ENCODE measurements at regions not wholly inside any gene's neighbourhood (a gene's known extent, or its start where the extent isn't known, plus 50 kb on each side); places are given as distances from the start of the nearest gene placed in this dataset.

DNA sequence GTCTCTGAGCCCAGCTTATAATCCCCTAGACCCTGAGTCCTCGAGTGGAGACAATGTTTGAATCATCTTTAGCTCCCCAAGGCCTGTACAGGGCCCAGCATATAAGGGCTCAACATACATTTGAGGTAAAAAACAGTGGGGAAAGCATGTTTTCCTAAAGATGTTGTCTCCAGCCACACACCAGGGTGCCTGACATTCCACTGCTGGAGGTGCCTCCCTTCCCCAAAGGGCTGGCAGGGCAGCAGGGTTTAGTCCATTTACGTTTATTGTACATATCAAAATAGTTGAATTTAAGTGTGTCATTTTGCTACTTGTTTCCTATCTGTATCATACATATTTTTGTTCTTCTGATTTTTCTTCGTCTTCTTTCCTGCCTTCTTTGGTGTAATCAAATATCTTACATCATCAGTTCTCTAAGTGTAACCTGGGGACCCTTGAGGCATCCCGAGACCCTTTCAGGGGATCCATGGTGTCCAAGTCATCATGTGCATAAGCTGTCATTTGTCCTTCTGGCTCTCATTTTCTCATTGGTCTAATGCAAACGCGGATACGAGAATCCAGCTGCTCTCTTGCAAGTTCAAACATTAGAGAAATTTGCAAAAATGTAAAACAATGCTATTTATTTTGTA is 101.6 kb downstream of the PDGFA start:
- Histone ChIP-seq H2AFZ (ENCODE audit: low read depth, low read length) (no peak overlapping the region), H3K4me1 (ENCODE audit: insufficient read depth, low read length) (no peaks in the 10 kb centered on the region), H3K9ac (ENCODE audit: low read depth, low read length) (no peak overlapping the region), H3K27me3 (ENCODE audit: insufficient read depth, low read length, poor library complexity) (no peaks in the 10 kb centered on the region), H3K36me3 (ENCODE audit: insufficient read depth, low read length) (no peaks in the 10 kb centered on the region), H3K79me2 (ENCODE audit: insufficient read depth, low read length) (no peaks in the 10 kb centered on the region), H4K20me1 (ENCODE audit: insufficient read depth, low read length) (no peaks in the 10 kb centered on the region), H3K27ac (ENCODE audit: low read length) (no peak overlapping the region), H3K9me3 (ENCODE audit: insufficient read depth, low read length, severe bottlenecking) (peaks cover 18% of the 10 kb centered on the region), H3K4me2 (ENCODE audit: insufficient read depth, low read length) (no peak overlapping the region), H3K4me3 (ENCODE audit: low read depth in 1 of 2, low read length in 2 of 2) (no peak overlapping the region)
- TF ChIP-seq, protein P1, sequence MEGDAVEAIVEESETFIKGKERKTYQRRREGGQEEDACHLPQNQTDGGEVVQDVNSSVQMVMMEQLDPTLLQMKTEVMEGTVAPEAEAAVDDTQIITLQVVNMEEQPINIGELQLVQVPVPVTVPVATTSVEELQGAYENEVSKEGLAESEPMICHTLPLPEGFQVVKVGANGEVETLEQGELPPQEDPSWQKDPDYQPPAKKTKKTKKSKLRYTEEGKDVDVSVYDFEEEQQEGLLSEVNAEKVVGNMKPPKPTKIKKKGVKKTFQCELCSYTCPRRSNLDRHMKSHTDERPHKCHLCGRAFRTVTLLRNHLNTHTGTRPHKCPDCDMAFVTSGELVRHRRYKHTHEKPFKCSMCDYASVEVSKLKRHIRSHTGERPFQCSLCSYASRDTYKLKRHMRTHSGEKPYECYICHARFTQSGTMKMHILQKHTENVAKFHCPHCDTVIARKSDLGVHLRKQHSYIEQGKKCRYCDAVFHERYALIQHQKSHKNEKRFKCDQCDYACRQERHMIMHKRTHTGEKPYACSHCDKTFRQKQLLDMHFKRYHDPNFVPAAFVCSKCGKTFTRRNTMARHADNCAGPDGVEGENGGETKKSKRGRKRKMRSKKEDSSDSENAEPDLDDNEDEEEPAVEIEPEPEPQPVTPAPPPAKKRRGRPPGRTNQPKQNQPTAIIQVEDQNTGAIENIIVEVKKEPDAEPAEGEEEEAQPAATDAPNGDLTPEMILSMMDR (IDR thresholded peaks at IDR 0.05; ENCODE audit: borderline replicate concordance, extremely low read depth, low read length, poor library complexity, severe bottlenecking): no peak
- no peak for TF ChIP-seq EZH2 (IDR thresholded peaks at IDR 0.05; ENCODE audit: borderline replicate concordance, low read depth, low read length, severe bottlenecking)
- ATAC-seq (ENCODE audit: insufficient read depth, low read depth) (no peak), DNase-seq (no peak)

DNA sequence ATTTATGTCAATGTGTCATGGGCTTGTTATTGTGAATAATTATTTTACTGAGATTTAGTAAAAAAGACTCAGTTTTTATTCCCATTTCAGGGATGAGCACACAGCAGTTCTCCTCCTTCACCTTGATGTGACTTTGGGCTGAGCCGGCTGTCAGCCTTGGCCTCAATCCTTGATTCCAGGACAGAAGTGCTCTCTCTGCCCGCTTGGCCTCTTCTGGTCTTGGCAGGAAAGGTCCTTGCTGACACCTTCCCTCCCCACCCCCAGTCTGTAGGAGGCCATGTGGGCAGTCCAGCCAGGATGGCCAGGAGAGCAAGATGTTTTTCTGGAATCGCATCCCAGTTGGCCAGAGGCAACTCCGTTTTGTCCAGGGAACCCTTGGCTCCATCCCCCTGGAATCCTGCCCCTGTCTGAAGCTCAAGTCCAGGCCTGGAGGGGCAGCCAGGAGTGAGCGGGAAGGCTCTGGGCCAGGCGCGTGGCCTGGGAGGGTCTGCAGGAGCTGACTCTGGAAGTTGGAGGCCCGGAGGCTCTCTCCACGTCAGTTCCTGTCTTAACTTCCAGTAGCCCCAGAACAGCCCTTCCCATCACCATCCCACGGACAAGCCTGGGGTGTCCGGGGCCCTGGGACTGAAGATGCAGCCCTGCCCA is 100.9 kb downstream of the PDGFA start:
- Histone ChIP-seq H3K27ac (ENCODE audit: low read length) (no peak overlapping the region), H3K36me3 (ENCODE audit: insufficient read depth, low read length) (no peaks in the 10 kb centered on the region), H4K20me1 (ENCODE audit: insufficient read depth, low read length) (no peaks in the 10 kb centered on the region), H2AFZ (ENCODE audit: low read depth, low read length) (no peak overlapping the region), H3K4me1 (ENCODE audit: insufficient read depth, low read length) (no peaks in the 10 kb centered on the region), H3K4me3 (ENCODE audit: low read depth in 1 of 2, low read length in 2 of 2) (no peak overlapping the region), H3K9ac (ENCODE audit: low read depth, low read length) (no peak overlapping the region), H3K79me2 (ENCODE audit: insufficient read depth, low read length) (no peaks in the 10 kb centered on the region), H3K9me3 (ENCODE audit: insufficient read depth, low read length, severe bottlenecking) (peaks cover 18% of the 10 kb centered on the region), H3K27me3 (ENCODE audit: insufficient read depth, low read length, poor library complexity) (no peaks in the 10 kb centered on the region), H3K4me2 (ENCODE audit: insufficient read depth, low read length) (no peak overlapping the region)
- TF ChIP-seq, protein P1 (IDR thresholded peaks at IDR 0.05; ENCODE audit: borderline replicate concordance, extremely low read depth, low read length, poor library complexity, severe bottlenecking): no peak
- TF ChIP-seq EZH2 (IDR thresholded peaks at IDR 0.05; ENCODE audit: borderline replicate concordance, low read depth, low read length, severe bottlenecking): no peak
- ATAC-seq (ENCODE audit: insufficient read depth, low read depth) (no peak), DNase-seq (no peak)

DNA sequence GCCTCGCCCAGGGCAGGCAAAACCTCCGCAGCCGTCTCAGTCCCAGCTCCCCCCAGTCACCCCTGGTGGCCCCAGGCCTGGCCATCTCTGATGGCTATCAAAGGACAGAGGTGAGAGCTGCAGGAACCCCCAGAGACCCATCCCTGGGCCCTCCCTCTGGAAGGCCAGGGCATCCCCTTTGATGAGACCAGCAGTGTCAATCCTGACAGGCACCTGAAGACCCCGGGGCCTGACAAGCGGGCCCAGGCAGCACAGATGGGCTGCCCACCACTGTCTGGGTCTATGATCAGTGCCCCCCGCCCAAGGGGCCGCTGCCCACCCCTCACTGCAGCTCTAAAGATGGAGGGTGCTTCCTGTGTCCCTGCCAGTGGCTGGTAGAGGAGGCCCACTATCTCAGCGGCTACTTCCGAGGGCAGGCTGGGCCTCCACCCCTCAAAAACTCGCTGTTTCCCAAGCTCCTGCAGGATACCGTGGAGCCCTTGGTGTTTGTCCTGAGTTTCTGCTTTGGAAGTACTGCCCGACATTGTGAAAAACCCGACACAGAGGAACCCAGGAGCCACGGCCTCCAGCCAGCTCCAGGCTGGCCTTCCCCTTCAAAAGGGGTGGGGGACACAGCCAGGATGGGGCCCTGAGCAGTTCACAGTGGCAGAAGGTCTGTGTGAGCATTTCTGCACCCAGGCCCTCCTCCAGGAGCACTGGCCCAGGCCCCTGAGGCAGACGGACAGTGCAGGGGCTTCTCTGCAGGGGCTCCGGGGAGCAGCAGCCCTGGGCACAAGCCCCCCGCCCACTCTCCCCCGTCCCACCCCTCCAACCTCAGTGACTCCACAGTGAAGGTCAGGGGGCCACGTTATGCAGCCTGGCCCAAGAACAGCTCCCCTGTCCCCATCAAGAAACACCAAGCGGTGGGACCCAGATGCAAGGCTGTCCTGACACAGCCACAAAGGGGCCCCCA is 99.2 kb downstream of the PDGFA start:
- no peak for DNase-seq
- Histone ChIP-seq H3K9ac (ENCODE audit: low read depth, low read length) (no peak overlapping the region), H2AFZ (ENCODE audit: low read depth, low read length) (no peak overlapping the region), H3K36me3 (ENCODE audit: insufficient read depth, low read length) (no peaks in the 10 kb centered on the region), H3K79me2 (ENCODE audit: insufficient read depth, low read length) (no peaks in the 10 kb centered on the region), H3K27me3 (ENCODE audit: insufficient read depth, low read length, poor library complexity) (no peaks in the 10 kb centered on the region), H3K4me2 (ENCODE audit: insufficient read depth, low read length) (no peak overlapping the region), H3K9me3 (ENCODE audit: insufficient read depth, low read length, severe bottlenecking) (peaks cover 18% of the 10 kb centered on the region), H3K4me1 (ENCODE audit: insufficient read depth, low read length) (no peaks in the 10 kb centered on the region), H3K4me3 (ENCODE audit: low read depth in 1 of 2, low read length in 2 of 2) (no peak overlapping the region), H4K20me1 (ENCODE audit: insufficient read depth, low read length) (no peaks in the 10 kb centered on the region), H3K27ac (ENCODE audit: low read length) (no peak overlapping the region)
- no peak for ATAC-seq (ENCODE audit: insufficient read depth, low read depth)
- no peak for TF ChIP-seq EZH2 (IDR thresholded peaks at IDR 0.05; ENCODE audit: borderline replicate concordance, low read depth, low read length, severe bottlenecking)
- TF ChIP-seq, protein P1 (IDR thresholded peaks at IDR 0.05; ENCODE audit: borderline replicate concordance, extremely low read depth, low read length, poor library complexity, severe bottlenecking): no peak
